NB4 (cell line): ENCODE measurements at regions not wholly inside any gene's neighbourhood (a gene's known extent, or its start where the extent isn't known, plus 50 kb on each side); places are given as distances from the start of the nearest gene placed in this dataset.

ENCODE experiments used
- DNase-seq: peaks from one replicate; pipeline ENCODE4 v3.0.0; 2010; ENCODE audit warnings: low read depth
- H3K4me3 ChIP-seq: one replicate; pipeline ENCODE4 v1.5.1; 2011; ENCODE audit warnings: mild to moderate bottlenecking, low read depth, low read length, moderate library complexity
- CTCF ChIP-seq: IDR thresholded peaks from one replicate; pipeline ENCODE4 v1.5.1; 2012; ENCODE audit warnings: low read depth, low read length
- MYC ChIP-seq: IDR thresholded peaks from 2 replicates; pipeline ENCODE4 v1.6.1; 2011; ENCODE audit warnings: low read depth, low read length
- POLR2A ChIP-seq: IDR thresholded peaks from 2 replicates; pipeline ENCODE4 v1.6.1; 2011; ENCODE audit warnings: mild to moderate bottlenecking; ENCODE audit not compliant: insufficient read length; ENCODE audit errors: extremely low read depth
- TF ChIP-seq, protein P1 (sequence below): IDR thresholded peaks from 2 replicates; pipeline ENCODE4 v1.6.1; 2011; ENCODE audit warnings: low read depth, low read length

DNA sequence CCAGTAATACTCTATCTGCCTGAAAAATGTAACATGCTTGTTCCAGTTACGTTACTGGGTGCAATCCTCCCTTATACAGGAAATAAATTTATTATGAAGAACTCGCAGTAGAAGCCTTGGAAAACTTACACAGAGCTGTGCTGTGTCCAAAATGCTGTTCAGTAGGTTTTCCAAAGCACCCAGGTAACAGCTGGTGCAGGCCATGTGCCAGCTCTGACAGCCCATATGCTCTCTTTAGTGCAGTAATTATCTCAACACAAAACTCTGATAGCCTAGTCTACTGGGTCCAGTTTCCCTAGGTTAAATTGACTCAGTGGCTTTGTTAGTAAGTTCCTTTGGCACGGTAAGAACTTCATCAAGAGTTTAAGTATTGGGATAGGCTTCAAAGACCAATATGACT, 120.7 kb upstream of the OBI1 start:
- TF ChIP-seq, protein P1, sequence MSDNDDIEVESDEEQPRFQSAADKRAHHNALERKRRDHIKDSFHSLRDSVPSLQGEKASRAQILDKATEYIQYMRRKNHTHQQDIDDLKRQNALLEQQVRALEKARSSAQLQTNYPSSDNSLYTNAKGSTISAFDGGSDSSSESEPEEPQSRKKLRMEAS: no peak
- no peak overlapping the region for H3K4me3 ChIP-seq
- no peak for DNase-seq

- DNase-seq: no peak
- TF ChIP-seq, protein P1: no peak
- TF ChIP-seq MYC (no peak), POLR2A (no peak)
- H3K4me3 ChIP-seq: no peak overlapping the region
Measured at GRCh38 chr13:78777976-78778375, 119.0 kb upstream of the OBI1 start.

DNA sequence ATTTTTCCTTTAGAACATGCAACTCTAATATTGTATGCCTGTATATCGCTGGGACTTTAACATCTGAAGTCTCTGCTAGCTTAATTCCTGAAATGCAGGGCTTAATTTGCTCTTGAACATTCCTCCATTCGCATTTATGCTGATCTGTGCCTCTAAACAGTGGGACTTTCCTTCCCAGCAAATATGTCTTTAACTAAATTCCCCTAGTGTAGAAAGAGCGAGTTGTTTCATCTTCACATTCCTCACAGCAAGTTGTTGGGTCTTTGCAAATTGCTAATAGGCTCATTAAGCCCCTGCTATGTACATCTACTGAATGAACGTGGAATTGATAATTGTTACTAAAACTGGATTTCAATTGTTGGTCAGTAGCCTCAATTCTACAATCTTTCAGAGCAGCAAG, 118.4 kb upstream of the OBI1 start:
- TF ChIP-seq POLR2A (no peak), CTCF (no peak), MYC (no peak)
- TF ChIP-seq, protein P1: no peak
- DNase-seq: no peak
- H3K4me3 ChIP-seq: no peak overlapping the region

- TF ChIP-seq, protein P1: no peak
- no peak for TF ChIP-seq POLR2A
- no peak for TF ChIP-seq MYC
- TF ChIP-seq CTCF: no peak
- H3K4me3 ChIP-seq: no peak overlapping the region
- DNase-seq: no peak
Measured at GRCh38 chr13:78772933-78773332, 114.0 kb upstream of the OBI1 start.

- DNase-seq: peak; percentile 7
- H3K4me3 ChIP-seq: no peak overlapping the region
- no peak for TF ChIP-seq MYC
- TF ChIP-seq, protein P1: no peak
- no peak for TF ChIP-seq POLR2A
Measured at GRCh38 chr13:78770601-78771000, 111.6 kb upstream of the OBI1 start.

DNA sequence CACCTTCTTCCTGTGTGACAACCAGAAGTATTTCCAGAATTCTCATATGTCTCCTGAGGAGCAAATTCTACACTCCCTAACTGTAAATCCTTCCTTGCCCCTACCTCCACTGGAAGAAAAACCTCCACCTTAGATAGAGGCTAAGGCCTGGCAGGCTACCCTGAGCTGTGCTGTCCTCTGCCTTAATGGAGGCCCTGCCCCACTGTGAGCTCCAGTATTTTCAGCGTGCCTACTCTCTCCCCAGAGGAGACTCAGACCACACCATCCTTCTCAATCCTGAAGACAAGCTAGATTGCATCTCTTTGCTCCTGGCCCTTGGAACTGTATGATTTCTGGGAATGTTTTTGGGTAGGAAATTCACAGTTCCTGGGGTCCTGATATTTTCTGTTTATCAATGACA, 110.0 kb upstream of the OBI1 start:
- no peak for TF ChIP-seq POLR2A
- TF ChIP-seq CTCF: no peak
- TF ChIP-seq, protein P1: no peak
- no peak for TF ChIP-seq MYC
- no peak for DNase-seq
- H3K4me3 ChIP-seq: no peak overlapping the region

GRCh38 chr13:78764665-78765064, 105.7 kb upstream of the OBI1 start:
- DNase-seq: no peak
- TF ChIP-seq, protein P1: no peak
- no peak for TF ChIP-seq POLR2A
- TF ChIP-seq CTCF: no peak
- no peak for TF ChIP-seq MYC
- no peak overlapping the region for H3K4me3 ChIP-seq
